ENCODE measurements at regions not wholly inside any gene's neighbourhood (a gene's known extent, or its start where the extent isn't known, plus 50 kb on each side); places are given as distances from the start of the nearest gene placed in this dataset.

DNA sequence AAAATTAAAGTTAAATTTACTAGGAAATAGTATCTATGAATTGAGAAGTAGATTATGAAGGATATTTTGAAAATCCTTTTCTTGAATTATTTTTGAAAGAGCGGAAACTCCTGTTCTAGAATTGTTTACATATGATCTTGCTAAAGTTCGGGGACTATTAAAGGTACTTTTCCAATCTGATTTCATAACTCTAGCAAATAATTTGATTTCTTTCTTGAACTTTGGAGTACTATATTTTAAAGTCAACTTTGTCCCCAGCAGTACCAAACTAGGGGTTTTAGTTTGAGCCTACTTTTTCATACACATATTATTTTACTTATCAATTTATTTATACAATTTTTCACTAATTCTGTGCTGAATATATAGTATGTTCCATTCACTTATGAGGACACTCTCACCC, 364.7 kb downstream of the FSIP2 start:
- TF ChIP-seq, protein P1, sequence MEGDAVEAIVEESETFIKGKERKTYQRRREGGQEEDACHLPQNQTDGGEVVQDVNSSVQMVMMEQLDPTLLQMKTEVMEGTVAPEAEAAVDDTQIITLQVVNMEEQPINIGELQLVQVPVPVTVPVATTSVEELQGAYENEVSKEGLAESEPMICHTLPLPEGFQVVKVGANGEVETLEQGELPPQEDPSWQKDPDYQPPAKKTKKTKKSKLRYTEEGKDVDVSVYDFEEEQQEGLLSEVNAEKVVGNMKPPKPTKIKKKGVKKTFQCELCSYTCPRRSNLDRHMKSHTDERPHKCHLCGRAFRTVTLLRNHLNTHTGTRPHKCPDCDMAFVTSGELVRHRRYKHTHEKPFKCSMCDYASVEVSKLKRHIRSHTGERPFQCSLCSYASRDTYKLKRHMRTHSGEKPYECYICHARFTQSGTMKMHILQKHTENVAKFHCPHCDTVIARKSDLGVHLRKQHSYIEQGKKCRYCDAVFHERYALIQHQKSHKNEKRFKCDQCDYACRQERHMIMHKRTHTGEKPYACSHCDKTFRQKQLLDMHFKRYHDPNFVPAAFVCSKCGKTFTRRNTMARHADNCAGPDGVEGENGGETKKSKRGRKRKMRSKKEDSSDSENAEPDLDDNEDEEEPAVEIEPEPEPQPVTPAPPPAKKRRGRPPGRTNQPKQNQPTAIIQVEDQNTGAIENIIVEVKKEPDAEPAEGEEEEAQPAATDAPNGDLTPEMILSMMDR (IDR thresholded peaks at IDR 0.05) = no peak
- no peak for TF ChIP-seq POLR2AphosphoS5 (IDR thresholded peaks at IDR 0.05)
- TF ChIP-seq POLR2A (IDR thresholded peaks at IDR 0.05) = no peak
- no peak for TF ChIP-seq EP300 (IDR thresholded peaks at IDR 0.05)
